ENCODE measurements at regions not wholly inside any gene's neighbourhood (a gene's known extent, or its start where the extent isn't known, plus 50 kb on each side); places are given as distances from the start of the nearest gene placed in this dataset.

- Mint-ChIP-seq H3K27ac (no peak overlapping the region), H3K4me1 (peaks cover 0 to 2% (median 0%) of the 10 kb centered on the region in 7 donors), H3K4me3 (no peak overlapping the region), H3K27me3 (peaks cover 0 to 25% (median 9%) of the 10 kb centered on the region in 5 donors), H3K9me3 (no peaks in the 10 kb centered on the region), H3K36me3 (no peaks in the 10 kb centered on the region)
- no peaks in the 10 kb centered on the region for H3K4me1 ChIP-seq (ENCODE audit: control insufficient read depth in 2 of 2, insufficient read depth in 2 of 2, low read length in 2 of 2)
- ChIA-PET CTCF (no interaction called here), POLR2A (no interaction called here)
- DNase-seq (no peak), ATAC-seq (no peak)
- H3K9me3 ChIP-seq (ENCODE audit: control insufficient read depth in 2 of 3, low read length in 3 of 3): no peaks in the 10 kb centered on the region
- H3K36me3 ChIP-seq (ENCODE audit: control insufficient read depth in 2 of 3, insufficient read depth in 3 of 3, low read length in 3 of 3): no peaks in the 10 kb centered on the region
- H3K27ac ChIP-seq (ENCODE audit: low read depth, low read length): no peak overlapping the region
- no peak overlapping the region for H3K4me3 ChIP-seq (ENCODE audit: low read length)
- H3K27me3 ChIP-seq (ENCODE audit: control insufficient read depth in 2 of 2, insufficient read depth in 2 of 2, low read length in 2 of 2): no peaks in the 10 kb centered on the region
- intact Hi-C loops (cut with micrococcal nuclease): no loop called here
Measured at GRCh38 chr13:53142306-53142705, 113.7 kb downstream of the OLFM4 start.

- no peak for ATAC-seq
- H3K27ac ChIP-seq (ENCODE audit: low read depth, low read length): no peak overlapping the region
- no peaks in the 10 kb centered on the region for H3K36me3 Mint-ChIP-seq
- no peak for DNase-seq
- no peaks in the 10 kb centered on the region for H3K36me3 ChIP-seq (ENCODE audit: control insufficient read depth in 2 of 3, insufficient read depth in 3 of 3, low read length in 3 of 3)
- ChIA-PET CTCF (no interaction called here), POLR2A (no interaction called here)
- H3K4me3 ChIP-seq (ENCODE audit: low read length): no peak overlapping the region
- H3K4me3 Mint-ChIP-seq: no peak overlapping the region
- no peaks in the 10 kb centered on the region for H3K27me3 ChIP-seq (ENCODE audit: control insufficient read depth in 2 of 2, insufficient read depth in 2 of 2, low read length in 2 of 2)
- no peak overlapping the region for H3K27ac Mint-ChIP-seq
- peaks cover 0 to 2% (median 0%) of the 10 kb centered on the region in 7 donors for H3K4me1 Mint-ChIP-seq
- H3K9me3 Mint-ChIP-seq: peaks cover 0 to 4% (median 0%) of the 10 kb centered on the region in 11 donors
- no peaks in the 10 kb centered on the region for H3K9me3 ChIP-seq (ENCODE audit: control insufficient read depth in 2 of 3, low read length in 3 of 3)
- peaks cover 0 to 18% (median 9%) of the 10 kb centered on the region in 5 donors for H3K27me3 Mint-ChIP-seq
- H3K4me1 ChIP-seq (ENCODE audit: control insufficient read depth in 2 of 2, insufficient read depth in 2 of 2, low read length in 2 of 2): no peaks in the 10 kb centered on the region
- intact Hi-C loops (cut with micrococcal nuclease): no loop called here
Measured at GRCh38 chr13:53143757-53144339, 115.2 kb downstream of the OLFM4 start.

DNA sequence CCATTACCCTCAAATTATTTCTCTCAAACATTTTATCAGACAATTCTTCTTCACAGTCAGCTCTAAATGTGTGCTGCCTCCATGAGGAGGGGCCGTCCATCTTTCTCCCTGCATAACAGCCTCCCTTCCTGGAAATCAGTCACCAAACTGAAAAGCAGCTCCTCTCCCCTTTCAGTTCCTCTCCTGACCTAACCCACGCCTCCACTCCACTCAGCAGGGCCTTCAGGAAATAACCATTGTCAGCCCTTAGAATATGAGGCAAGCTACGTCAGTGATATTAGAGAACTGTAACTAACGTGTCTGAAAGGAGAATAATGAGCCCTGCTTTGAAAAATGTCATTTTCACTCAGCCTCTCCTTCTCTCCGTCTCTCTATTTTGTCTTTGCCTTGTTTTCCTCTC is 116.2 kb downstream of the OLFM4 start:
- Histone ChIP-seq H3K27me3 (ENCODE audit: control insufficient read depth in 2 of 2, insufficient read depth in 2 of 2, low read length in 2 of 2) (no peaks in the 10 kb centered on the region), H3K9me3 (ENCODE audit: control insufficient read depth in 2 of 3, low read length in 3 of 3) (no peaks in the 10 kb centered on the region), H3K4me3 (ENCODE audit: low read length) (no peak overlapping the region), H3K36me3 (ENCODE audit: control insufficient read depth in 2 of 3, insufficient read depth in 3 of 3, low read length in 3 of 3) (no peaks in the 10 kb centered on the region), H3K4me1 (ENCODE audit: control insufficient read depth in 2 of 2, insufficient read depth in 2 of 2, low read length in 2 of 2) (no peaks in the 10 kb centered on the region), H3K27ac (ENCODE audit: low read depth, low read length) (no peak overlapping the region)
- CTCF ChIA-PET: no interaction called here
- POLR2A ChIA-PET: no interaction called here
- intact Hi-C loops (cut with micrococcal nuclease): no loop called here
- H3K4me3 Mint-ChIP-seq: no peak overlapping the region
- peaks cover 0 to 19% (median 9%) of the 10 kb centered on the region in 5 donors for H3K27me3 Mint-ChIP-seq
- ATAC-seq (no peak), DNase-seq (no peak)
- peaks cover 0 to 2% (median 0%) of the 10 kb centered on the region in 7 donors for H3K4me1 Mint-ChIP-seq
- no peaks in the 10 kb centered on the region for H3K36me3 Mint-ChIP-seq
- H3K27ac Mint-ChIP-seq: no peak overlapping the region
- peaks cover 0 to 4% (median 0%) of the 10 kb centered on the region in 11 donors for H3K9me3 Mint-ChIP-seq

DNA sequence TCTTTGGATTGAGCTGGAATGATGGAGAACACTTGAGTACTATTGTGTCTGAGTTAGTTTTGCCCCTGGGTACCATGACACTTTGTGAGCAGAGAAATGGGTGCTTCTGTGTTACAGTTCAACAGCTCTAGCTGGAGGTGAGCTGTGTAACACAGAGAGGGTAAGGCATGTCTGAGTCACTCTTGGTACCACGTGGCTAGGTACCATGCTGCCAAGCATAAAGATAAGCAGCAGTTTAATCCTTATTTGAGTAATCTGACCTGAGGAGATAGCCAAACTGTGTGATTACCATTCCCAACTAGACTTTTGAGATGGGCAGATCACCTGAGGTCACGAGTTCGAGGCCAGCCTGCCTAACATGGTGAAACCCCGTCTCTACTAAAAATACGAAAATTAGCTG is 122.0 kb downstream of the OLFM4 start:
- ATAC-seq: no peak
- CTCF ChIA-PET: no interaction called here
- intact Hi-C loops (cut with micrococcal nuclease): loop anchor here in 1 of 2 donors (5.0 kb wide), 2 partner anchors 483 to 538 kb away; no protein-coding TSS in a partner anchor

GRCh38 chr13:53151336-53152056 is 122.9 kb downstream of the OLFM4 start:
- ChIA-PET POLR2A (no interaction called here), CTCF (no interaction called here)
- no peak overlapping the region for H3K4me3 ChIP-seq (ENCODE audit: low read length)
- Mint-ChIP-seq H3K4me3 (no peak overlapping the region), H3K4me1 (no peaks in the 10 kb centered on the region), H3K9me3 (peaks cover 0 to 4% (median 0%) of the 10 kb centered on the region in 11 donors), H3K27me3 (peaks cover 0 to 24% (median 20%) of the 10 kb centered on the region in 5 donors), H3K27ac (no peak overlapping the region), H3K36me3 (no peaks in the 10 kb centered on the region)
- H3K27me3 ChIP-seq (ENCODE audit: control insufficient read depth in 2 of 2, insufficient read depth in 2 of 2, low read length in 2 of 2): no peaks in the 10 kb centered on the region
- no peaks in the 10 kb centered on the region for H3K36me3 ChIP-seq (ENCODE audit: control insufficient read depth in 2 of 3, insufficient read depth in 3 of 3, low read length in 3 of 3)
- no peak overlapping the region for H3K27ac ChIP-seq (ENCODE audit: low read depth, low read length)
- intact Hi-C loops (cut with micrococcal nuclease): loop anchor here in 1 of 2 donors (5.0 kb wide), 2 partner anchors 484 to 539 kb away; no protein-coding TSS in a partner anchor
- DNase-seq: peak in 2 of 9 donors; percentile 1 to 4
- peak; percentile 54 for ATAC-seq
- H3K4me1 ChIP-seq (ENCODE audit: control insufficient read depth in 2 of 2, insufficient read depth in 2 of 2, low read length in 2 of 2): no peaks in the 10 kb centered on the region
- no peaks in the 10 kb centered on the region for H3K9me3 ChIP-seq (ENCODE audit: control insufficient read depth in 2 of 3, low read length in 3 of 3)

More for the DNA sequence above, 122.0 kb downstream of the OLFM4 start:
- H3K36me3 ChIP-seq (ENCODE audit: control insufficient read depth in 2 of 3, insufficient read depth in 3 of 3, low read length in 3 of 3): no peaks in the 10 kb centered on the region
- Mint-ChIP-seq H3K27me3 (peaks cover 0 to 24% (median 18%) of the 10 kb centered on the region in 5 donors), H3K9me3 (peaks cover 0 to 4% (median 0%) of the 10 kb centered on the region in 11 donors), H3K27ac (no peak overlapping the region), H3K4me3 (no peak overlapping the region), H3K36me3 (no peaks in the 10 kb centered on the region), H3K4me1 (no peaks in the 10 kb centered on the region)
- H3K4me3 ChIP-seq (ENCODE audit: low read length): no peak overlapping the region
- no peaks in the 10 kb centered on the region for H3K9me3 ChIP-seq (ENCODE audit: control insufficient read depth in 2 of 3, low read length in 3 of 3)
- H3K4me1 ChIP-seq (ENCODE audit: control insufficient read depth in 2 of 2, insufficient read depth in 2 of 2, low read length in 2 of 2): no peaks in the 10 kb centered on the region
- no peak for DNase-seq
- no peaks in the 10 kb centered on the region for H3K27me3 ChIP-seq (ENCODE audit: control insufficient read depth in 2 of 2, insufficient read depth in 2 of 2, low read length in 2 of 2)
- POLR2A ChIA-PET: no interaction called here
- no peak overlapping the region for H3K27ac ChIP-seq (ENCODE audit: low read depth, low read length)

DNA sequence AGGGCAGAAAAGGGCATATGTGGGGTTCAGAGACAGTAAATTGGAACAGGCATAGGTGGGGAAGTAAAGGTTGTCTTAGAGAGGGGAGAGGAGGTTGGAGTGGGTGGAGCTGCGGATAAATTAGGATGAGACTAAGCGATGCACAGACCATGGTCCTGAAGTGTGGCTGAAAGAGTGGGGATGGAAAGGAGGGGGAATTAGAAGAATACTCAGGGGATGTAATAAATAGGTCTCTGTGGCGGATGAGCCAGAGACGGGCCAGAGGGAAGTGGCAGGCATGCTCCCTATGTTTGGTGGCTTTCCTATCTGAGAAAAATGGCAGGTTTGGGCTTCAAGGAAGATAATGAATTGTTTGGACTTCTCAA is 123.4 kb downstream of the OLFM4 start:
- Mint-ChIP-seq H3K36me3 (no peaks in the 10 kb centered on the region), H3K4me3 (no peak overlapping the region), H3K27me3 (peaks cover 0 to 24% (median 20%) of the 10 kb centered on the region in 5 donors), H3K27ac (no peak overlapping the region), H3K9me3 (peaks cover 0 to 5% (median 0%) of the 10 kb centered on the region in 11 donors), H3K4me1 (no peaks in the 10 kb centered on the region)
- intact Hi-C loops (cut with micrococcal nuclease): loop anchor here in 1 of 2 donors (5.0 kb wide), 2 partner anchors 485 to 540 kb away; no protein-coding TSS in a partner anchor
- DNase-seq (no peak), ATAC-seq (no peak)
- no peaks in the 10 kb centered on the region for H3K9me3 ChIP-seq (ENCODE audit: control insufficient read depth in 2 of 3, low read length in 3 of 3)
- H3K27ac ChIP-seq (ENCODE audit: low read depth, low read length): no peak overlapping the region
- CTCF ChIA-PET: no interaction called here
- no peaks in the 10 kb centered on the region for H3K36me3 ChIP-seq (ENCODE audit: control insufficient read depth in 2 of 3, insufficient read depth in 3 of 3, low read length in 3 of 3)
- no peak overlapping the region for H3K4me3 ChIP-seq (ENCODE audit: low read length)
- H3K4me1 ChIP-seq (ENCODE audit: control insufficient read depth in 2 of 2, insufficient read depth in 2 of 2, low read length in 2 of 2): no peaks in the 10 kb centered on the region
- H3K27me3 ChIP-seq (ENCODE audit: control insufficient read depth in 2 of 2, insufficient read depth in 2 of 2, low read length in 2 of 2): no peaks in the 10 kb centered on the region
- POLR2A ChIA-PET: no interaction called here

GRCh38 chr13:53158201-53158600 is 129.6 kb downstream of the OLFM4 start:
- intact Hi-C loops (cut with micrococcal nuclease): no loop called here
- no peak overlapping the region for H3K27ac ChIP-seq (ENCODE audit: low read depth, low read length)
- H3K36me3 ChIP-seq (ENCODE audit: control insufficient read depth in 2 of 3, insufficient read depth in 3 of 3, low read length in 3 of 3): no peaks in the 10 kb centered on the region
- Mint-ChIP-seq H3K36me3 (no peaks in the 10 kb centered on the region), H3K4me3 (no peak overlapping the region), H3K9me3 (peaks cover 0 to 20% (median 3%) of the 10 kb centered on the region in 11 donors), H3K27me3 (peaks cover 0 to 11% (median 8%) of the 10 kb centered on the region in 5 donors), H3K4me1 (no peaks in the 10 kb centered on the region), H3K27ac (no peak overlapping the region)
- no peak for DNase-seq
- no peak overlapping the region for H3K4me3 ChIP-seq (ENCODE audit: low read length)
- CTCF ChIA-PET: no interaction called here
- no peaks in the 10 kb centered on the region for H3K27me3 ChIP-seq (ENCODE audit: control insufficient read depth in 2 of 2, insufficient read depth in 2 of 2, low read length in 2 of 2)
- POLR2A ChIA-PET: no interaction called here
- H3K4me1 ChIP-seq (ENCODE audit: control insufficient read depth in 2 of 2, insufficient read depth in 2 of 2, low read length in 2 of 2): no peaks in the 10 kb centered on the region
- no peaks in the 10 kb centered on the region for H3K9me3 ChIP-seq (ENCODE audit: control insufficient read depth in 2 of 3, low read length in 3 of 3)
- no peak for ATAC-seq
